Mesothelial cell of epicardium (in vitro differentiated cells): ENCODE measurements at regions not wholly inside any gene's neighbourhood (a gene's known extent, or its start where the extent isn't known, plus 50 kb on each side); places are given as distances from the start of the nearest gene placed in this dataset.

Experiments used
- DNase-seq, 2 experiments: peaks; one replicate each; pipeline ENCODE4 v3.0.0; 2021; ENCODE audit warnings: low spot score in 2 of 2; ENCODE audit not compliant: unreplicated experiment in 2 of 2
- H3K27ac Mint-ChIP-seq: 2 replicates; pipeline ENCODE4 v1.8.0; 2021; ENCODE audit warnings: mixed read lengths
- H3K27me3 Mint-ChIP-seq: 2 replicates; pipeline ENCODE4 v1.8.0; 2021; ENCODE audit warnings: low read depth, mixed read lengths
- H3K36me3 Mint-ChIP-seq: 2 replicates; pipeline ENCODE4 v1.8.0; 2021; ENCODE audit warnings: mixed read lengths
- H3K4me1 Mint-ChIP-seq: 2 replicates; pipeline ENCODE4 v1.8.0; 2021; ENCODE audit warnings: mixed read lengths
- H3K4me3 Mint-ChIP-seq: 2 replicates; pipeline ENCODE4 v1.8.0; 2021; ENCODE audit warnings: mild to moderate bottlenecking, moderate library complexity, mixed read lengths
- H3K9me3 Mint-ChIP-seq: 2 replicates; pipeline ENCODE4 v1.8.0; 2021; ENCODE audit warnings: mixed read lengths
- TF ChIP-seq, protein P1 (sequence below): fragments of 200-600 bp; sonication (generic); IDR thresholded peaks from one replicate; pipeline ENCODE4 v1.5.0; 2021; ENCODE audit warnings: antibody characterized with exemption; ENCODE audit not compliant: unreplicated experiment

GRCh38 chr2:15788455-15788829 lies 151.9 kb upstream of the MYCN start:
- peak overlapping the region; percentile 21 for H3K27ac Mint-ChIP-seq
- TF ChIP-seq, protein P1, sequence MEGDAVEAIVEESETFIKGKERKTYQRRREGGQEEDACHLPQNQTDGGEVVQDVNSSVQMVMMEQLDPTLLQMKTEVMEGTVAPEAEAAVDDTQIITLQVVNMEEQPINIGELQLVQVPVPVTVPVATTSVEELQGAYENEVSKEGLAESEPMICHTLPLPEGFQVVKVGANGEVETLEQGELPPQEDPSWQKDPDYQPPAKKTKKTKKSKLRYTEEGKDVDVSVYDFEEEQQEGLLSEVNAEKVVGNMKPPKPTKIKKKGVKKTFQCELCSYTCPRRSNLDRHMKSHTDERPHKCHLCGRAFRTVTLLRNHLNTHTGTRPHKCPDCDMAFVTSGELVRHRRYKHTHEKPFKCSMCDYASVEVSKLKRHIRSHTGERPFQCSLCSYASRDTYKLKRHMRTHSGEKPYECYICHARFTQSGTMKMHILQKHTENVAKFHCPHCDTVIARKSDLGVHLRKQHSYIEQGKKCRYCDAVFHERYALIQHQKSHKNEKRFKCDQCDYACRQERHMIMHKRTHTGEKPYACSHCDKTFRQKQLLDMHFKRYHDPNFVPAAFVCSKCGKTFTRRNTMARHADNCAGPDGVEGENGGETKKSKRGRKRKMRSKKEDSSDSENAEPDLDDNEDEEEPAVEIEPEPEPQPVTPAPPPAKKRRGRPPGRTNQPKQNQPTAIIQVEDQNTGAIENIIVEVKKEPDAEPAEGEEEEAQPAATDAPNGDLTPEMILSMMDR, result no peak
- peaks cover 4% of the 10 kb centered on the region for H3K27me3 Mint-ChIP-seq
- H3K36me3 Mint-ChIP-seq, result no peaks in the 10 kb centered on the region
- H3K9me3 Mint-ChIP-seq, result no peaks in the 10 kb centered on the region
- no peak overlapping the region for H3K4me3 Mint-ChIP-seq
- DNase-seq, result no peak
- H3K4me1 Mint-ChIP-seq, result no peaks in the 10 kb centered on the region

DNA sequence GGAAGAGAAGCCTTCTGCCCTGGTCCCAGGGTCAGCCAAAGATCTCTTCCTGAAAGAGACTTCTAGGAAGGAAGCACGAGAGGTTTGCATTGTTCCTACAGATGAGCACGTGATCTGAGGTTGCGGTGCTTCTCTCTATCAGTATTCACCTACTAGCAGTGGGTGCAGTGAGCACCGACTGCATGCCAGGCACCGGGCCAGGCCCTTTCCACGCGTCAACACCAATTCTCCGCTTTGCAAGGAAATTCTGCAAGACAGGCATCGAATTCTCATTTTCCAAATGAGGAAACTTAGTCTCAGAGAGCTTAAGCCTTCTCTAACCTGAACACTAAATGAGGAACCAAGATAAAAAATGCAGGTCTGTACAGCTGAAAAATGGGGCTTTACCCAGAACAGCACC lies 151.5 kb upstream of the MYCN start:
- no peaks in the 10 kb centered on the region for H3K9me3 Mint-ChIP-seq
- no peaks in the 10 kb centered on the region for H3K36me3 Mint-ChIP-seq
- TF ChIP-seq, protein P1, result no peak
- no peaks in the 10 kb centered on the region for H3K4me1 Mint-ChIP-seq
- no peak for DNase-seq
- peaks cover 2% of the 10 kb centered on the region for H3K27me3 Mint-ChIP-seq
- no peak overlapping the region for H3K4me3 Mint-ChIP-seq
- peak overlapping the region; percentile 21 for H3K27ac Mint-ChIP-seq

GRCh38 chr2:15789381-15790062 lies 150.8 kb upstream of the MYCN start:
- no peaks in the 10 kb centered on the region for H3K4me1 Mint-ChIP-seq
- no peak for DNase-seq
- H3K4me3 Mint-ChIP-seq, result no peak overlapping the region
- no peaks in the 10 kb centered on the region for H3K9me3 Mint-ChIP-seq
- TF ChIP-seq, protein P1, result no peak
- no peaks in the 10 kb centered on the region for H3K36me3 Mint-ChIP-seq
- H3K27ac Mint-ChIP-seq, result no peak overlapping the region
- no peaks in the 10 kb centered on the region for H3K27me3 Mint-ChIP-seq

- no peak overlapping the region for H3K27ac Mint-ChIP-seq
- no peak for DNase-seq
- H3K4me3 Mint-ChIP-seq, result no peak overlapping the region
- no peaks in the 10 kb centered on the region for H3K27me3 Mint-ChIP-seq
- H3K36me3 Mint-ChIP-seq, result no peaks in the 10 kb centered on the region
- H3K9me3 Mint-ChIP-seq, result no peaks in the 10 kb centered on the region
- H3K4me1 Mint-ChIP-seq, result peaks cover 2% of the 10 kb centered on the region
- TF ChIP-seq, protein P1, result no peak
Measured at GRCh38 chr2:15790326-15790725, 150.0 kb upstream of the MYCN start.

DNA sequence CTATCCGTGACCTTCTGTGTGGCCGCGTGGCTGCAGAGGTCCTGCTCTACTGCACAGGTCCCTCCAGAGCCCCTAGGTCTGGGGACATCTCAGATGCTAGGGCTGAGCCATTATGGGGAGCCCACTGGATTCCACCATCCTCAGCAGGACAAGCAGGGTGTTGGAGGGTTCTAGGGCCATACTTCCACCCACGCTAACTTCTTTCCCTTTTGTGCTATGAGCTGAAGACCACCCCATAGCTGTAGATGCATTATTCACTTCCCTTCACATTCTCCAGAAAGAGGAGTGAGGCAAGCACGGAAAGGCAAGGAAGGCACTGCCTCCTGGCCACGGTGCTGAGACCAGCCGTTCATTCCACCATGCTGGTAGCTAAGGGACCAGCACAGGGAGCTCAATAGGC lies 149.5 kb upstream of the MYCN start:
- no peaks in the 10 kb centered on the region for H3K36me3 Mint-ChIP-seq
- no peaks in the 10 kb centered on the region for H3K9me3 Mint-ChIP-seq
- peaks cover 5% of the 10 kb centered on the region for H3K4me1 Mint-ChIP-seq
- H3K27ac Mint-ChIP-seq, result no peak overlapping the region
- no peak for DNase-seq
- H3K4me3 Mint-ChIP-seq, result no peak overlapping the region
- H3K27me3 Mint-ChIP-seq, result no peaks in the 10 kb centered on the region
- TF ChIP-seq, protein P1, result no peak

DNA sequence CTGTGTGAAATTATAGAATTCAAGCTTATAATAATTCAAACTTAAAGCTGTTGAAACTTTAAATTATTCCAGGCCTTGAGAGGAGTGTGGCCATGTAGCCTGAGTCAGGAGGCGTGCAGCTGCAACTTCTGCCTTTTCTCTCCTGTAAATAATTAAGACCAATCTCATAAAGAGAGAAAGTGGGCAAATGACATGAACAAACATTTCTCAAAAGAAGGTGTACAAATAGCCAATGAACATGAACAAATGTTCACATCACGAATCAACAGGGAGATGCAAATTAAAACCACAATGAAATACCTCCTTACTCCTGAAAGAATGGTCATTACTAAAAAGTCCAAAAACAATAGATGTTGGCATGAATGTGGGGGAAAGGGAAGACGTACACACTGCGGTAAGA lies 149.1 kb upstream of the MYCN start:
- TF ChIP-seq, protein P1, result no peak
- Mint-ChIP-seq H3K27ac (no peak overlapping the region), H3K27me3 (no peaks in the 10 kb centered on the region), H3K4me1 (peaks cover 9% of the 10 kb centered on the region), H3K9me3 (no peaks in the 10 kb centered on the region), H3K36me3 (no peaks in the 10 kb centered on the region), H3K4me3 (no peak overlapping the region)
- DNase-seq, result no peak
